Bronchial epithelial cell (primary cell): ENCODE measurements at regions not wholly inside any gene's neighbourhood (a gene's known extent, or its start where the extent isn't known, plus 50 kb on each side); places are given as distances from the start of the nearest gene placed in this dataset.
A peak's percentile ranks its signal among the peaks of the same experiment; 100 is the strongest.

ENCODE experiments used
- DNase-seq: peaks from one replicate; pipeline ENCODE4 v3.0.0-alpha.2; 2010; ENCODE audit warnings: low read depth
- FAIRE-seq: peaks from 2 replicates; lab custom pipeline; 2011; peaks lifted over from hg19 to GRCh38; lab: Jason Lieb, UNC
- H3K27me3 ChIP-seq: 2 replicates; pipeline ENCODE4 v1.5.1; 2011; ENCODE audit warnings: low read length; ENCODE audit not compliant: control insufficient read depth, insufficient read depth
- H3K36me3 ChIP-seq: 2 replicates; pipeline ENCODE4 v1.5.1; 2011; ENCODE audit warnings: low read length; ENCODE audit not compliant: control insufficient read depth, insufficient read depth
- H3K4me3 ChIP-seq: 2 replicates; pipeline ENCODE4 v1.5.1; 2011; ENCODE audit warnings: mild to moderate bottlenecking, low read depth, low read length, control low read depth
- TF ChIP-seq, protein P1 (sequence below): IDR thresholded peaks from 2 replicates; pipeline ENCODE4 v1.5.1; 2011; ENCODE audit warnings: mild to moderate bottlenecking, moderate library complexity, low read length, control low read depth, inconsistent platforms; ENCODE audit not compliant: insufficient read depth, severe bottlenecking

DNA sequence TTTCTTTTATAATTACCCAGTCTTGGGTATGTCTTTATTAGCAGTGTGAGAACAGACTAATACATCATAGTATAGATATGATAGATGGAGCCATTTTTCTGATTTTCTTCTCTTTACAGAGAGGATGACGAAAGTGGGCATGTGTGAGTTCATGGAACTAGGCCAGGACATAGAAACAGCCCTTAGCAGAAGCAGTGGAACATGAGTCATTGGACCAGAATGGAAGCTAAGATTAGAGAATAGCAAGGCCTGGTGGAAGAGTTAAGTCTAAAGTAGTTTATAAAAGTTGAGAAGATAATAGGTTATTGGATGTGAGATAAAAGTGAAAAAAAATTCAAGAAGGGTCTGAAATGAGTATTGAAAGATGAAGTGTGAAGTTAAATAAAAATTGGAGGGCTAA is 97.0 kb upstream of the MPPED2 start:
- no peaks in the 10 kb centered on the region for H3K36me3 ChIP-seq
- H3K27me3 ChIP-seq: no peaks in the 10 kb centered on the region
- H3K4me3 ChIP-seq: no peak overlapping the region
- no peak for FAIRE-seq
- TF ChIP-seq, protein P1, sequence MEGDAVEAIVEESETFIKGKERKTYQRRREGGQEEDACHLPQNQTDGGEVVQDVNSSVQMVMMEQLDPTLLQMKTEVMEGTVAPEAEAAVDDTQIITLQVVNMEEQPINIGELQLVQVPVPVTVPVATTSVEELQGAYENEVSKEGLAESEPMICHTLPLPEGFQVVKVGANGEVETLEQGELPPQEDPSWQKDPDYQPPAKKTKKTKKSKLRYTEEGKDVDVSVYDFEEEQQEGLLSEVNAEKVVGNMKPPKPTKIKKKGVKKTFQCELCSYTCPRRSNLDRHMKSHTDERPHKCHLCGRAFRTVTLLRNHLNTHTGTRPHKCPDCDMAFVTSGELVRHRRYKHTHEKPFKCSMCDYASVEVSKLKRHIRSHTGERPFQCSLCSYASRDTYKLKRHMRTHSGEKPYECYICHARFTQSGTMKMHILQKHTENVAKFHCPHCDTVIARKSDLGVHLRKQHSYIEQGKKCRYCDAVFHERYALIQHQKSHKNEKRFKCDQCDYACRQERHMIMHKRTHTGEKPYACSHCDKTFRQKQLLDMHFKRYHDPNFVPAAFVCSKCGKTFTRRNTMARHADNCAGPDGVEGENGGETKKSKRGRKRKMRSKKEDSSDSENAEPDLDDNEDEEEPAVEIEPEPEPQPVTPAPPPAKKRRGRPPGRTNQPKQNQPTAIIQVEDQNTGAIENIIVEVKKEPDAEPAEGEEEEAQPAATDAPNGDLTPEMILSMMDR: no peak
- DNase-seq: peak; percentile 18

- FAIRE-seq: no peak
- no peak for DNase-seq
- TF ChIP-seq, protein P1: no peak
- H3K27me3 ChIP-seq: no peaks in the 10 kb centered on the region
- H3K36me3 ChIP-seq: no peaks in the 10 kb centered on the region
- H3K4me3 ChIP-seq: no peak overlapping the region
Observed at GRCh38 chr11:30666817-30667216, 80.7 kb upstream of the MPPED2 start.

GRCh38 chr11:30665067-30665466 is 78.9 kb upstream of the MPPED2 start:
- DNase-seq (no peak), FAIRE-seq (no peak)
- Histone ChIP-seq H3K4me3 (no peak overlapping the region), H3K36me3 (no peaks in the 10 kb centered on the region), H3K27me3 (no peaks in the 10 kb centered on the region)
- TF ChIP-seq, protein P1: no peak

DNA sequence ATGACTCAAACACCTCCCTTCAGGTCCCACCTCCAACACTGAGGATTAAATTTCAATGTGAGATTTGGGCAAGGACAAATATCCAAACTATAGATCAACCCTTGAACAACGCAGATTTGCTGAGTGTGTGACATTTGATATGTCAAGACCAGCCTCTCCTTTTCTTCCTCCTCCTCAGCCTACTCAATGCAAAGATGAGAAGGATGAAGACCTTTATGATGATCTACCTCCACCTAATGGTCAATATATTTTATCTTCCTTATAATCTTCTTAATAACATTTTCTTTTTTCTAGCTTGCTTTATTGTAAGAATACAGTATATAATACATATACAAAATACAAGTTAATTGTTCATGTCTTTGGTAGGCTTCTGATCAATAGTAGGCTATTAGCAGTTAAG is 67.5 kb upstream of the MPPED2 start:
- FAIRE-seq (no peak), DNase-seq (peak; percentile 20)
- no peaks in the 10 kb centered on the region for H3K36me3 ChIP-seq
- no peak overlapping the region for H3K4me3 ChIP-seq
- TF ChIP-seq, protein P1: no peak
- no peaks in the 10 kb centered on the region for H3K27me3 ChIP-seq

DNA sequence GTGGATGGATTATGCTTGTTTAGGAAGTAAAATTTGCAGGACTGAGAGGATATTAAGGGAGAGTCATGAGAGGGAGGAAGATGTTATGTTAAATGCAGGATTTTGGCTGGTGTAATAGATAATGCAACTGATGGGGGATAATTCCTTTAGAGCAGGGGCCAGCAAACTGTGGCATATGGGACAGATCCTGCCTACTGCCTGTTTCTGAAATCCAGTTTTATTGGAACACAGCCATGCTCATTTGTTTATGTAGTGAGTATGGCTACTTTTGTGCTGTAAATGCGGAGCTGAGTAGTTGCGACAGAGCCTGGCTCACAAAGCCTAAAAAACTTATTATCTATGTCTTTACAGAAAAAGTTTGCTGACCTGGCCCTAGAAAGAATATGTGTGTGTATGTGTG is 66.6 kb upstream of the MPPED2 start:
- Histone ChIP-seq H3K36me3 (no peaks in the 10 kb centered on the region), H3K27me3 (no peaks in the 10 kb centered on the region), H3K4me3 (no peak overlapping the region)
- no peak for FAIRE-seq
- DNase-seq: no peak
- TF ChIP-seq, protein P1: no peak

DNA sequence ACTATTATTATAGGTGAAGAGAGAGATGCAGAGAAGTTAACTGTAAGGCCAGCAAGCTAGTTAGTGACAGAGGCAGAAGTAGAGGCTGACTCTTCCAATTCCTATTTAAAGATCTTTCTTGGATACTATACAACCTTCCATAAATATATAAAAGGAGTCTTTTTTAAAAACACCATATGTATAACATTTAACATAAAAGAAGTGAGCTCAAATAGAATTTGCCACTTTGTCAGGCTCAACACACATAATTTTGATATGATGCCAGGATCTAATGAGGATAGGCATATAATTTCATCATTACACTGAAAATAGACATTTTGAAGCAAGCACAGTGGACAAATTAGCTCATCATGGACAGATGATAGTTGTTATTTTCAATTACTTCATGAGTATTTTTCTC is 64.1 kb upstream of the MPPED2 start:
- H3K27me3 ChIP-seq: no peaks in the 10 kb centered on the region
- no peak for FAIRE-seq

More for the DNA sequence above, 64.1 kb upstream of the MPPED2 start:
- Histone ChIP-seq H3K4me3 (no peak overlapping the region), H3K36me3 (no peaks in the 10 kb centered on the region)
- DNase-seq: no peak
- TF ChIP-seq, protein P1: no peak
